SIG-M5 treated with dmso at 0.1 percent for 504 hours (cell line): ENCODE measurements at regions not wholly inside any gene's neighbourhood (a gene's known extent, or its start where the extent isn't known, plus 50 kb on each side); places are given as distances from the start of the nearest gene placed in this dataset.
A peak's percentile ranks its signal among the peaks of the same experiment; 100 is the strongest.

Experiments
- DNase-seq: peaks from one replicate; lab custom pipeline; 2025; ENCODE audit not compliant: unreplicated experiment; lab: John Stamatoyannopoulos, UW

- no peak for DNase-seq
These were observed 279.3 kb downstream of the YTHDC2 start for GRCh38 chr5:113792806-113793205.

GRCh38 chr5:113794981-113795380 lies 281.5 kb downstream of the YTHDC2 start:
- no peak for DNase-seq

- no peak for DNase-seq
These were observed 287.2 kb downstream of the YTHDC2 start for GRCh38 chr5:113800686-113801085.

GRCh38 chr5:113804264-113804663 lies 290.8 kb downstream of the YTHDC2 start:
- peak; percentile 1 for DNase-seq

DNA sequence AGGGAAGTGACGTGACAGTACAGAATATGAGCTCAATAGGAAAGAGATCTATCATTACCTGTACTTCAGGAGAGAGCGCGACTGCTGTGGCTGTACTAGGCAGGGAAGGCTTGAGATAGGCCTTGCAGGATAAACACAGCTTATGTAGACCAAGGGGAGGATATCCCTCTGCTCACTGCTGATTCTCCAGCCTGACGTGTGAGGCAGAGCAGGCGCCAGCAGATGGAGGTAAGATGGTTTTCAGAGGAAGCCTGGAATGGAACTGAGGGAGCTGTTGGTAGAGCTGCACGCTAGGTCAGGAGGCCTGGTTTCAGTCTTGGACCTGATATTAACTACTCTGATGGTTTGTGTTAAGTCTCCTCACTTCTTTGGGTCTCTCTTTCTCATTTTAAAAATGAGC lies 291.4 kb downstream of the YTHDC2 start:
- DNase-seq: no peak

- peak; percentile 11 for DNase-seq
These were observed 292.8 kb downstream of the YTHDC2 start for GRCh38 chr5:113806250-113806649.

DNA sequence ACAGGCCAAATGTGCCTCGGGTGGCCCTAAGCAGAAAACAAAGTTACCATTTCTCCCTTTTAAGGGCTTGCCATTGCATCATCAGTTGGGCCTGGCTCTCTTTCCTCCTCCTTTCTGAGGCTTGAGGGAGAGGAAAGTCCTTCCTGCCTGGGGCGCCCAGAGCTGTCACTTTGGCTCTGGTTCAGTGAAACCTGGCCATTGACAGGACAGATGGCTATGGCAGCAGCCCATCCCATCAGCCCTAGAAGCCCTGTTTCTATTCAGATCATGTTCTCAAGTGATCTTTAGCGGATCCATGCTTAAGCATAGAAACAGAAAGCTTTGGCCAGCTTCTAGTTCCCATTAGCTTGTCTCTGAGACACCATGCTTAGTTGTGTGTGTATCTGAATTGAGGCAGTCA lies 293.4 kb downstream of the YTHDC2 start:
- DNase-seq: peak; percentile 8

DNA sequence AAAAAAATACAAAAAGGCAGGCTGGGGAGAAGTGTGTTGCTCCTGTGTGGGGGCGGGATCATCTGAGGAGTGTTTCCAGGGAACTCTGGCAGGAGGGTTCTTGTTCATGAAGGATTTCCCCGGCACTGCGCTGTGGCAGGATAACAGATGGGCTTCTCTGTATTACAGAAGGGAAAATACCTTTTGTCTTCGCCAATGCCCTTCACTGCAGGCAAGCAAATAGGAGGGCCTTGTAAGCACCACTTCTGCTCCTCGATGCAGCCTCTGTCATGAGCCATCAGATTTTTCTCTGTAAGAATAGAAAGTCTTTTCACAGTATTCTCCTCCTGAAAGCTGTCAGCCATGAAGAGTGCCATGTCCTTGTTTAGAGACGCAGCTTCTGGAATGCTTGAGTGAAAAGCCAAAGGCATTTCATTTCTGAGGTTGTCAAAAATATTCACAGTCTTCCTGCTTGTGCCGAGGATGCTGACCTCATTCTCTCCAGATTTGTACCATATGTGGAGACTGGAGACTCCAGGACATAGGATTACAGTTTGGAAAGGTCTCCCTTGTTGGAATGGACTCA lies 294.0 kb downstream of the YTHDC2 start:
- no peak for DNase-seq

DNA sequence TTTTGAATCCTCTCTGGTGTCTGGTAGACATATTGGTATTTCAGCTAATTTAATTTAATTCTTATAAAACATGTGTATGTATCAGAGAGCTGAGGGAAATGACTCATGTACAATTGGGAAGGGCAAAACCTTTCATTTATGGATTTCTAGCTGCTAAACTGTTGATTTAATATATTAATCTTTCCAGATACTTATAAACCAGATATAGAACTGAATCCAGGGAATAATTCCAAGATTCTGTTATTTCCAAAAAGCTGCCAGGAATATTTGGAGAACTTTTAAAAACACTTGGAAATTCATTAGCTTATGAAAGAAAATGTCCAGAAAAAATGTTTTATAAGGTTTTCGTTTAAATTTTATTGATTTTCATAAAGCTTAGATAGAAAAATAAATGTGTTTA lies 295.5 kb downstream of the YTHDC2 start:
- DNase-seq: no peak

DNA sequence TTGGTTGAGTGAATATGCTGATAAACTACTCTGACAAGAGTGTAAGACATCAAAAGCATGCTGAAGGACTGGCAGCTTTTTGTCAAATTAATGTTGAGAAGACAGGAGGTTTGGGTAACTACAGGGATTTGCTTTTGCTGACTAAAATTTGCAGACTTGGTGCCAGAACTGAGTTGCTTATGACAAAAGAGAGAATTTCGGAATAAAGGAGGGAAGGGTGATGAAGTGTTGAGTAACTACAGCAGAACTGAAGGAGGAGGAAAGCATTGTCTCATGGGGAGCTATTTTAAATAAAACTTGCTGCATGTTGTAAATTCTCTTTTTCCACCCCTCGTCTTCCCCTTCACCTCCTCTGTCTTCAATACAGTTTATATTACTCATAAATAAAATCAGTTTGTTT lies 296.1 kb downstream of the YTHDC2 start:
- no peak for DNase-seq

GRCh38 chr5:113813466-113813865 lies 300.0 kb downstream of the YTHDC2 start:
- DNase-seq: no peak

DNA sequence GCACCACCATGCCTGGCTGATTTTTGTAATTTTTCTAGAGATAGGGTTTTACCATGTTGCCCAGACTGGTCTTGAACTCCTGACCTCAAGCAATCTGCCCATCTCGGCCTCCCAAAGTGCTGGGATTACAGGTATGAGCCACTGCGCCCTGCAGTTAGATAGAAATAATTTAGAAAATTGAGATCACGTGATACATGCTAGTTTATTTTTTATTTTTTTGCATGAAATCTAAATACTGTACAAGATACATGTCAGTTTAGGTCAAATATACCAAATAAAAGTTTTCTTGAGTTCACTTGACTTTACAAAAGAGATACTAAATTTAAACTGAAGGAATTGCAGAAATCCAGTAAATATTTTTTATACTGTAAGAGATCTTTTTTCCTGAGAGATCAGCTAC lies 304.2 kb downstream of the YTHDC2 start:
- no peak for DNase-seq

- no peak for DNase-seq
These were observed 310.2 kb downstream of the YTHDC2 start for GRCh38 chr5:113823696-113824095.

- DNase-seq: no peak
These were observed 310.8 kb downstream of the YTHDC2 start for GRCh38 chr5:113824307-113824706.

GRCh38 chr5:113825176-113825575 lies 311.7 kb downstream of the YTHDC2 start:
- DNase-seq: no peak

DNA sequence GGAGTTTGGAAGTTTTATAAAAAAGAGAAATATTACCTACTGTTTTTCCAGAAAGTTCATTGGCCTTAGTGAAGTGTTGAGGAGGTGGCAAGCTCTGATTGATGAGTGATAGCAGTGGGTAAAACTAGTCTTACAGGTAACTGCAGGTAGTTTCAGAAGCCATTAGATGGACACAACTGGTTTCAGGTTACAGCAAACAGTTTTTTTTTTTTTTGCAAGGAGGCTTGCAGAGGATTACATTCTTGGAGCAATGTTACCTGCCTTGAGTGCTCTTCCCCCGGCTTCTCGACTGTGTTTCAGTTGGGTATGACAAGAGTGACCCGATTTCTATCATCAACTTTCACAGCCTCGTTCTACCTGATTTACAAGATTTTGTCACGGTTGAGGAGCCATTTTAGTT lies 333.4 kb downstream of the YTHDC2 start:
- DNase-seq: peak; percentile 18

GRCh38 chr5:113864437-113864836 lies 350.9 kb downstream of the YTHDC2 start:
- no peak for DNase-seq

DNA sequence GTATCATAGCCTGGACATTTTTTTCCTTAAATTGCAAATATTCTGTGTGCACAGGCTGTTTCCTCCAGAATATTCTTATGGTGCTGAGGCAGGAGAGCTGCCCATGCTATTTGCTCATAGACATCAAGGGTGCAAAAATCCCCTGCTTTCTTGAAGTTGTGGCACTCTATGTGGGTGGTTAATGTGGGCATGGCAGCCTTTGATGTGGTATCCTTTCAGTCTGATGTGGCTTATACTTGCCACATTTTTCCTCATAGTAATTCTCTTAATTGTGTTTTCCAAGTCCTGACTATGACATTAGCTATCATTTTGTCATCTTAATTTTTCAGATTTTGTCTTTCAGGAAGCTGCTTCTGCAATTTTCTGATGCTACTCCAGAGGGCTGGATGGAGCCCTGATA lies 353.3 kb downstream of the YTHDC2 start:
- DNase-seq: no peak

DNA sequence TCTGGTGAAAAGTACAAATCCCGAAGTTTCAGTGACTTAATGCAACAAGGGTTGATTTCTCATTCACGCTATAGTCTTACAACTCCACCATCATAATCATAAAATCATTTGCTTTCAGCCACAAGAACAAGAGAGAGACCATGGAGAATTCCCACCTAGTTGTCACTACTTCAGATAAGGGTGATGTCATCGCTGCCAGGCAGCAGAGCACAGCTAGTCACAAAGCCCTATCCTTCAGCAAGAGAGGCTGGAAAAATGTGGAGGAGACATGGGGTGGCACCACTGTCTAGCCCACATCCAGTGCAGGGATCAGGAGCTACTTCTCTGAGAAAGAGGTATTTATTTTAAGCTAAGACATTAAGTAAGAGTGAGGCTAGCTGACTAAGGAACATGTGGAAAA lies 356.1 kb downstream of the YTHDC2 start:
- no peak for DNase-seq

GRCh38 chr5:113871972-113872371 lies 358.5 kb downstream of the YTHDC2 start:
- no peak for DNase-seq

DNA sequence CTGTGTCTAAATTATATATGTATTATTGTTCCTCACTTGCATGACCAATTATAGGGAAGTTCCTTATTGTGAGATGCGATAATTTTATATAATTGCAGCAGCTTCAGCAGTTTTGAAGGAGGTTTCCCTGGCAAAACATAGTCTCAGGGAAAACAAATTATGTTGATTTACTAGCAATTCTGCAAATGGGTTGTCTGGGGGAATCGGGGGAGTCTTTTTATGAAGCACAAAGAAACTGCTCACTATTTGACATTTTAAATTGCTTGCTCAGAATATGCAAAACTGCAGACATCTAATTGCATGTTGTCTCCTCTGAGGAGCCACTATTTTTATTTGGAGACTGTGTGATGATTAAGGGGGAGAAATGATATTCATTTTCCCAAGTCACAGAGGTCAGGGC lies 361.6 kb downstream of the YTHDC2 start:
- no peak for DNase-seq

GRCh38 chr5:113891491-113891890 lies 378.0 kb downstream of the YTHDC2 start:
- no peak for DNase-seq

GRCh38 chr5:113896789-113897188 lies 383.3 kb downstream of the YTHDC2 start:
- no peak for DNase-seq

DNA sequence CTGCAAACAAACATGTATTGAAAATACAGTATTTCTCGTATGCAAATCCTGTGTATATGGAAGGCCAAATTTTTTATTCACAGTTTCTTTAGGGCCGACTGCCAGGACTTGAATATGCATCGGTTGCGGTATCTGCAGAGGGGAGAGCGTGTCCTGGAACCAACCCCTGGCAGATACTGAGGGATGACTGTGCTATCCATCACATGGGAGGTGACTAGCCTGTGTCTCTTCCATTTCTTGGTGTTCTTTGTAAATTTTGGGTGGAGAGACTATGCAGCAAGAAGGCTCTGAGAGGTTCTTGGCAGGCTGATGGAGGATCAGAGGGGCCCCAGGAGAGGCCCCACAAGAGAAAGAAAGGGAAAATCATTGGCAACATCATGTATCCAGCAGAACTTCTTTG lies 384.3 kb downstream of the YTHDC2 start:
- DNase-seq: no peak
